ENCODE measurements at regions not wholly inside any gene's neighbourhood (a gene's known extent, or its start where the extent isn't known, plus 50 kb on each side); places are given as distances from the start of the nearest gene placed in this dataset.

- H3K14ac ChIP-seq (ENCODE audit: insufficient read depth, low read length): no peak overlapping the region
- peaks cover 3% of the 10 kb centered on the region; the same call in 1 of the 2 replicates for H3K4me1 ChIP-seq (ENCODE audit: insufficient read depth, low read length)
- DNase-seq: no peak
- no peak overlapping the region for H3K18ac ChIP-seq (ENCODE audit: insufficient read length, low read depth, low read length)
- no peak overlapping the region for H3K9ac ChIP-seq (ENCODE audit: extremely low read depth, insufficient read length, low read length)
- H3K27ac Mint-ChIP-seq: peak overlapping the region in 1 of 3 experiments; percentile 14; a peak in 1 of 7 replicates
- H4K91ac ChIP-seq (ENCODE audit: insufficient read length, low read depth, low read length): no peak overlapping the region
- H3K79me1 ChIP-seq (ENCODE audit: insufficient read depth, low read depth, low read length, poor library complexity, severe bottlenecking): no peaks in the 10 kb centered on the region
- no peak overlapping the region for H2BK5ac ChIP-seq (ENCODE audit: insufficient read length, low read length)
- no peak overlapping the region for H2BK20ac ChIP-seq (ENCODE audit: low read depth, low read length, poor library complexity, severe bottlenecking)
- H3K36me3 Mint-ChIP-seq (ENCODE audit: insufficient read depth in 1 of 3, low read depth in 3 of 3): no peaks in the 10 kb centered on the region; a peak in 1 of 7 replicates
- H3K4ac ChIP-seq (ENCODE audit: low read depth, low read length): no peak overlapping the region
- no peak overlapping the region for H3K4me2 ChIP-seq (ENCODE audit: insufficient read depth, insufficient read length, low read length)
- H3K79me2 ChIP-seq (ENCODE audit: insufficient read depth, low read length): no peaks in the 10 kb centered on the region
- H3K9me3 Mint-ChIP-seq: no peaks in the 10 kb centered on the region; a peak in 1 of 5 replicates
- peak overlapping the region; percentile 68 for H2AFZ ChIP-seq (ENCODE audit: low read length)
- H3K27me3 Mint-ChIP-seq (ENCODE audit: low read depth): no peaks in the 10 kb centered on the region
- no peak overlapping the region for H3K4me3 Mint-ChIP-seq
- H3K27ac ChIP-seq (ENCODE audit: insufficient read length, low read depth, low read length): no peak overlapping the region
- no peak overlapping the region for H2AK5ac ChIP-seq (ENCODE audit: insufficient read length, low read length)
- H4K20me1 ChIP-seq (ENCODE audit: control insufficient read depth, insufficient read depth, insufficient read length): no peaks in the 10 kb centered on the region
- no peak overlapping the region for H3T11ph ChIP-seq (ENCODE audit: low read length)
- H3K56ac ChIP-seq (ENCODE audit: insufficient read length, low read depth, low read length): no peak overlapping the region
- no peak overlapping the region for H2BK15ac ChIP-seq (ENCODE audit: low read depth, low read length)
- no peaks in the 10 kb centered on the region for H3K27me3 ChIP-seq (ENCODE audit: insufficient read depth, low read length)
- H3K4me1 Mint-ChIP-seq: peaks cover 7 to 8% of the 10 kb centered on the region in 2 experiments; a peak in 2 of 4 replicates
- no peak for TF ChIP-seq CTCF (conservative IDR thresholded peaks at IDR 0.05)
- H3K23me2 ChIP-seq (ENCODE audit: insufficient read length, low read depth, low read length, poor library complexity, severe bottlenecking): no peaks in the 10 kb centered on the region
- no peak overlapping the region for H4K8ac ChIP-seq (replicated peaks; ENCODE audit: insufficient read length, low read depth, low read length)
- WGBS (ENCODE audit: extremely low coverage, insufficient read length, low lambda C conversion rate): no CpG with 5 or more reads among the region's 4 CpGs
- no peak overlapping the region for H4K5ac ChIP-seq (ENCODE audit: insufficient read length, low read depth, low read length)
- no peak overlapping the region for H2BK12ac ChIP-seq (ENCODE audit: insufficient read length, low read depth, low read length)
- no peak overlapping the region for H3K23ac ChIP-seq (ENCODE audit: insufficient read length, low read depth, low read length)
- H3K9me3 ChIP-seq (ENCODE audit: control insufficient read depth, low read depth, low read length): no peaks in the 10 kb centered on the region
- H2BK120ac ChIP-seq (ENCODE audit: low read depth, low read length, poor library complexity, severe bottlenecking): no peak overlapping the region
Measured at GRCh38 chr7:10918093-10918590, 55.5 kb upstream of the PHF14 start.

Measured in H9 (cell line).